ENCODE measurements at regions not wholly inside any gene's neighbourhood (a gene's known extent, or its start where the extent isn't known, plus 50 kb on each side); places are given as distances from the start of the nearest gene placed in this dataset.
A peak's percentile ranks its signal among the peaks of the same experiment; 100 is the strongest.

GRCh38 chr6:149190224-149190831, 127.2 kb upstream of the TAB2 start:
- Histone ChIP-seq H3K27ac (ENCODE audit: low read depth, low read length) (no peak overlapping the region), H4K20me1 (ENCODE audit: low read depth, low read length) (no peaks in the 10 kb centered on the region), H3K9me2 (replicated peaks; ENCODE audit: insufficient read depth, low read length) (no peaks in the 10 kb centered on the region), H3K79me2 (ENCODE audit: insufficient read depth, low read length) (no peaks in the 10 kb centered on the region), H3K9me3 (ENCODE audit: insufficient read depth, low read length) (no peaks in the 10 kb centered on the region), H3F3A (ENCODE audit: insufficient read depth) (no peaks in the 10 kb centered on the region), H2AFZ (ENCODE audit: low read depth, low read length, severe bottlenecking) (no peak overlapping the region), H3K27me3 (ENCODE audit: low read length) (no peaks in the 10 kb centered on the region), H3K9ac (ENCODE audit: low read length) (no peak overlapping the region), H3K4me3 (ENCODE audit: insufficient read depth, low read length, poor library complexity, severe bottlenecking) (no peak overlapping the region), H3K4me2 (ENCODE audit: low read depth, low read length, poor library complexity, severe bottlenecking) (no peak overlapping the region), H3K36me3 (ENCODE audit: low read length) (no peaks in the 10 kb centered on the region)
- TF ChIP-seq CTCF (IDR thresholded peaks at IDR 0.05; ENCODE audit: insufficient read depth, low read length, poor library complexity, severe bottlenecking) (peak; percentile 66), EZH2phosphoT487 (conservative IDR thresholded peaks at IDR 0.05; ENCODE audit: low read length) (no peak)

DNA sequence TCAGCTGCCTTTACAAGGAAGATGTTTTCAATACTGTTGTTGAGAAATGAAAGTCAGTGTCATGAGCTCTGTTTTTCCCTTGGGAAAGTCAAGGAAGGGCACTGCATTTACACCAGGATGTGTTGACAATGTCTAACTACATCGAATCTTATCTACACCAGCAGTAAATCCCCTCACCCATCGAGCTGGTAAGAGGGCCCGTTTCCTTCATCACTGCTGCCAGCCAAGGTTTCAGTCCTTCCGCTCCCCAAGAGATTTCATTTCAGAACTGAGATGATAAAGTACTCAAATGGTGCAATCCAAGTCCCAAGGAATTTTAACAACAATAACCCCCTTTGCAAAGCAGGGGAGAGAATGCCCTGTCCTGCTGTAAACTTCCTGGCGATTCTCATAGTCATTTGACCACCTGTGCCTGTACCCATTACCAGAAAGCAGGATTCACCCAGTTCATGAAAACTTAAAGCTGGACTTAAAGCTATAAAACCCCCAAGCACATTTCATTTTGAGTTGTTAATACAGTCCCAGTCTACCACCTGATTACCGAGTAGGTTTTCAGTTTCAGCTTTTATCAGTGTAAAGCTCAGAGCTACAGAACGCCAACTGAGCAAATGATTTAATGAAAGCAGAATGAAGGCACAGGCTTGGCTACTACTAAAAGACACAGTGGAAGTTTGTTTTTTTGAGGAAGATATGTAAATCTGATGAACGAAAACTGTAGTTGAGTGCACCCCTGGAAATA, 122.5 kb upstream of the TAB2 start:
- Histone ChIP-seq H3K36me3 (ENCODE audit: low read length) (no peaks in the 10 kb centered on the region), H3K79me2 (ENCODE audit: insufficient read depth, low read length) (no peaks in the 10 kb centered on the region), H3K4me2 (ENCODE audit: low read depth, low read length, poor library complexity, severe bottlenecking) (no peak overlapping the region), H3K9me2 (replicated peaks; ENCODE audit: insufficient read depth, low read length) (no peaks in the 10 kb centered on the region), H3K9ac (ENCODE audit: low read length) (no peak overlapping the region), H2AFZ (ENCODE audit: low read depth, low read length, severe bottlenecking) (no peak overlapping the region), H4K20me1 (ENCODE audit: low read depth, low read length) (no peaks in the 10 kb centered on the region), H3F3A (ENCODE audit: insufficient read depth) (no peaks in the 10 kb centered on the region), H3K27ac (ENCODE audit: low read depth, low read length) (no peak overlapping the region), H3K27me3 (ENCODE audit: low read length) (no peaks in the 10 kb centered on the region), H3K4me3 (ENCODE audit: insufficient read depth, low read length, poor library complexity, severe bottlenecking) (no peak overlapping the region), H3K9me3 (ENCODE audit: insufficient read depth, low read length) (no peaks in the 10 kb centered on the region)
- no peak for TF ChIP-seq EZH2phosphoT487 (conservative IDR thresholded peaks at IDR 0.05; ENCODE audit: low read length)
- TF ChIP-seq CTCF (IDR thresholded peaks at IDR 0.05; ENCODE audit: insufficient read depth, low read length, poor library complexity, severe bottlenecking), result no peak

DNA sequence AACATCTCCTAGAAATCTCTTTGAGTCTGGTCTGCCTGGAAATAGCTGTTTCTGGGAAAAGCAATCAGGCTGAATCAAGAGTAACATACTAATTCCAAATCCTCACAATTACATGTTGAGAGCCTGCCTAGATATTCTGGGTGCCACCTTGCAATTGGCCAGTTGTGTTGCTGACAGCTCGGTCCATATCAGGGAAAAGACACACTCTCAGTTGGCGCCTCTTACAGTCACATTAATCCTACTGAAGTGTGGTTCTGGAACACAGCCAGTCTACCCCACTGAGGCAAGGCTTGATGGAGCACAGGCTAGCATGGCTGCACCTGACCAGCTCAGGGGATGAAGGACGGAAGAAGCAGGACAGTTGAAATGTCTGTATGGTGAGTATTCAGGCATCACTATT, 121.4 kb upstream of the TAB2 start:
- Histone ChIP-seq H3K27me3 (ENCODE audit: low read length) (no peaks in the 10 kb centered on the region), H3K79me2 (ENCODE audit: insufficient read depth, low read length) (no peaks in the 10 kb centered on the region), H3K36me3 (ENCODE audit: low read length) (no peaks in the 10 kb centered on the region), H4K20me1 (ENCODE audit: low read depth, low read length) (no peaks in the 10 kb centered on the region), H2AFZ (ENCODE audit: low read depth, low read length, severe bottlenecking) (no peak overlapping the region), H3K9me2 (replicated peaks; ENCODE audit: insufficient read depth, low read length) (no peaks in the 10 kb centered on the region), H3K27ac (ENCODE audit: low read depth, low read length) (no peak overlapping the region), H3K9me3 (ENCODE audit: insufficient read depth, low read length) (no peaks in the 10 kb centered on the region), H3K4me3 (ENCODE audit: insufficient read depth, low read length, poor library complexity, severe bottlenecking) (no peak overlapping the region), H3K9ac (ENCODE audit: low read length) (no peak overlapping the region), H3F3A (ENCODE audit: insufficient read depth) (no peaks in the 10 kb centered on the region), H3K4me2 (ENCODE audit: low read depth, low read length, poor library complexity, severe bottlenecking) (no peak overlapping the region)
- TF ChIP-seq EZH2phosphoT487 (conservative IDR thresholded peaks at IDR 0.05; ENCODE audit: low read length) (no peak), CTCF (IDR thresholded peaks at IDR 0.05; ENCODE audit: insufficient read depth, low read length, poor library complexity, severe bottlenecking) (no peak)

Data from SU-DHL-6 (cell line).